ENCODE measurements at regions not wholly inside any gene's neighbourhood (a gene's known extent, or its start where the extent isn't known, plus 50 kb on each side); places are given as distances from the start of the nearest gene placed in this dataset. TPM values are rescaled to one million over a fixed set of nuclear protein-coding genes. Genes with fewer than 3 reads are reported as not detected.

DNA sequence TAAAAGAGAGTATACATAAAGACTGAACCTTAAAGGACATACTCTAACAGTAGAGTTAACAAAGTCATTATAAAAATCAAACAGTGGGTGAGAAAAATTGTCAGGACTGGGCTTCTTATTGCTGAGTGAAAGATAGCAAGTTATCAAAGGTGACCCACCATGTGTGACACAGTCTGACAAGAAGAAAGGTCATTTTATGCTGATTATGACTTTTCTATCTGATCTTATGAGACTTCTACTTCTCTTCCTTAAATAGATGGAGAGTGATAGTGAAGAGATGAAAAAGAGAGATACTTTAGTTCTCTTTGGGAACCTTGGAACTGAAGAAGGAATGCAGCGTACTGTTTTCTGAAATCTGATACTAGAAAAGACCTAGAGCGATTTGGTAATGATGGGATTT is 2157.1 kb downstream of the NCAM2 start:
- no peak for ATAC-seq

DNA sequence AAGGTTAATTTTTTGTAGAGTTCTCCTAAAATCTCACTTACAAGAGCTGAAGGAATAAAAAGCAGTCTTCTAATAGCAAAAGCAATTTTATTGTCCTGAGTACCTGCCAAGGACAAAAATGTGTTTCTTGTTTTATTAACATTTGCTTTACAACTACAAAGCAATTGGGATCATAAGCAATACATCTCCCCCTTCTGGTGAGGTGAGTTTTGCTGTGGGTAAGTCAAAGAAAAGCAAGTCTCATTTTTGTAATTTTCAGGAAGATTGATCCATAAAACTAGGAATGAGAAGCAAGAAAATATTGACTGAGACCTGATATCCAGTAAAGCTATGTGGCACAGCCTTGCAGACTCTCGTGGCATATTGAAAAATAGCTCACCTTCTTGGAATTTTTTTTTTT is 2162.7 kb downstream of the NCAM2 start:
- DNase-seq (ENCODE audit: low spot score) (no peak), ATAC-seq (no peak)
- intact Hi-C loops (cut with DNase I): no loop called here

More for the DNA sequence above, 2157.1 kb downstream of the NCAM2 start:
- intact Hi-C loops (cut with DNase I): no loop called here
- DNase-seq (ENCODE audit: low spot score): no peak

DNA sequence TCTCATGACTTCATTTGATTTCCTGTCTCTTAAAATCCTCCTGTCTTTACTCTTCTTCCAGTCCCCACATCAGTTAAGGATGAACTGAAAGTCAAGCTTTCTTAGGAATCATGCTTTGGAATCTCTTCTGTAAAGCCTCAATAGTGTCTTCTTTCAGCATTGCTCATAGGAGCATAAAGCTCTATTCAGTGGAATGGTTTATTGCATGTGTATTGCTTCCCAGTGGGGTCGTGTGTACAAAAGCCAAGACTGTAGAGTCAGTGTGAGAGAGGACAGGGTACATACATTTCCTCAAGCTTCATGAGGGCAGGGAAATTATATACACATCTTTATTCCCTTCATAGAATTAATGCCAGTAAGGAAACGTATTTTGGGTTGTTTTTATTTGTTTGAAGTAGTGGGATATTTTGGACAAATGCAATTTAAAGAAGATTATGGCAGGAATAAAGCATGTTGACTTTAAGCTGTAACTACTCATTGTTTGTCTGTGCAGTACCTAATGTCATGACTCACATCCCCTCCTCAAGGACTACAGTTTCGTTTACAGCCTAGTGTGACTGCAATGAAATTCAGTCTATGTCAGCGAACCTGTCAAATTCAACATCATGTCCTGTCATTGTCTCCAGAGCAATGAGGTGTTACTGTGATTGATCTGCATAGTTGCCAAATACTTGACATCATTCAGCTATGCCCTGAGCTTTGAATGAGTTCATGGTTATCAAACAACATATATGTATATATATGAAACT is 2164.2 kb downstream of the NCAM2 start:
- ATAC-seq (no peak), DNase-seq (ENCODE audit: low spot score) (no peak)
- intact Hi-C loops (cut with DNase I): no loop called here

Small RNAs in the stretch of these regions (microRNA-seq; reads per million reads assigned to microRNA genes)
- gene MIR6130: not detected
